Neural cell (in vitro differentiated cells): ENCODE measurements at regions not wholly inside any gene's neighbourhood (a gene's known extent, or its start where the extent isn't known, plus 50 kb on each side); places are given as distances from the start of the nearest gene placed in this dataset.

Experiments
- CTCF ChIP-seq: fragments of 450-650 bp; IDR thresholded peaks from 2 replicates; pipeline ENCODE4 v1.5.1; 2014; ENCODE audit warnings: antibody characterized with exemption, mild to moderate bottlenecking, moderate library complexity; ENCODE audit not compliant: poor library complexity, severe bottlenecking
- EP300 ChIP-seq: fragments of 450-650 bp; conservative IDR thresholded peaks from 2 replicates; pipeline ENCODE4 v1.6.1; 2014; ENCODE audit warnings: antibody characterized with exemption, mild to moderate bottlenecking, moderate library complexity; ENCODE audit not compliant: poor library complexity, severe bottlenecking
- EZH2 ChIP-seq: fragments of 200-600, 300-800 bp; shearing (Covaris generic), sonication (generic); IDR thresholded peaks from 2 replicates; pipeline ENCODE4 v1.6.1; 2014; ENCODE audit warnings: antibody characterized with exemption, low read length, borderline replicate concordance, mild to moderate bottlenecking; ENCODE audit not compliant: insufficient read depth, poor library complexity, severe bottlenecking
- MXI1 ChIP-seq: fragments of 450-650 bp; conservative IDR thresholded peaks from 2 replicates; pipeline ENCODE4 v1.6.1; 2014; ENCODE audit warnings: antibody characterized with exemption, mild to moderate bottlenecking; ENCODE audit not compliant: poor library complexity, severe bottlenecking
- POLR2AphosphoS5 ChIP-seq: IDR thresholded peaks from 2 replicates; pipeline ENCODE4 v1.6.1; 2012
- RAD21 ChIP-seq: fragments of 450-650 bp; conservative IDR thresholded peaks from 2 replicates; pipeline ENCODE4 v1.6.1; 2014; ENCODE audit warnings: antibody characterized with exemption, mild to moderate bottlenecking, moderate library complexity
- SMC3 ChIP-seq: fragments of 450-650 bp; conservative IDR thresholded peaks from 2 replicates; pipeline ENCODE4 v1.6.1; 2014; ENCODE audit warnings: antibody characterized with exemption, mild to moderate bottlenecking, moderate library complexity; ENCODE audit not compliant: poor library complexity
- TAF1 ChIP-seq: IDR thresholded peaks from 2 replicates; pipeline ENCODE4 v1.6.1; 2012; ENCODE audit warnings: low read depth

GRCh38 chr16:82524976-82525375 lies 101.8 kb upstream of the CDH13 start:
- TF ChIP-seq CTCF (no peak), EP300 (no peak), SMC3 (no peak), POLR2AphosphoS5 (no peak), EZH2 (no peak), TAF1 (no peak), RAD21 (no peak), MXI1 (no peak)
